Stimulated activated CD4-positive, alpha-beta T cell treated with anti-CD3 and anti-CD28 coated beads, Interleukin-15, amount 100 ng/mL, for 1 hour (primary cell): ENCODE measurements at regions not wholly inside any gene's neighbourhood (a gene's known extent, or its start where the extent isn't known, plus 50 kb on each side); places are given as distances from the start of the nearest gene placed in this dataset.
"Not testable (repeated sequence)": the region's sequence is repeated elsewhere in the genome, so short reads cannot be mapped to it uniquely, and the experiment has no call there.

Experiments
- DNase-seq, 2 donors: peaks; one replicate each; pipeline ENCODE4 v3.0.0-alpha.2; 2020; ENCODE audit warnings: low read depth in 1 of 2, low spot score in 1 of 2

DNA sequence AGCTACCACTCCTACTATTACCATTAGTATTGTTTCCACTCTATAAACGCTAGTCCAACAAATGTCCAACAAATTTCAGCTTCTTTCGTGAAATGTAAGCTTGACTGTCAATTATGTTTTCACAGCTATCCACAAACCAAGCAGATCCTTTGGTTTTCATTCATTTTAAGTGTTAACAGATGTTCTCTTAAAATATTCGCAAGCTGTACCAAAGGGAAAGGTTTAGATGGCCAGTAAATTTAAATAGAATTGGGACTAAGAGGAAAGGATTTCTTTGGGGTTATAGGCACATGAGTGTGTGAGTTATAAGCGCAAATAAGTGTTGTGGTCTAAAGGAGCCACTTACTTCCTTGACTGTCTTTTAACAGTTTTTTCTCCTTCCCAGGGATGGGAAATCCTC is 136.8 kb upstream of the ADRA1B start:
- no peak for DNase-seq

- no peak for DNase-seq
Measured at GRCh38 chr5:159780246-159780645, 136.0 kb upstream of the ADRA1B start.

DNA sequence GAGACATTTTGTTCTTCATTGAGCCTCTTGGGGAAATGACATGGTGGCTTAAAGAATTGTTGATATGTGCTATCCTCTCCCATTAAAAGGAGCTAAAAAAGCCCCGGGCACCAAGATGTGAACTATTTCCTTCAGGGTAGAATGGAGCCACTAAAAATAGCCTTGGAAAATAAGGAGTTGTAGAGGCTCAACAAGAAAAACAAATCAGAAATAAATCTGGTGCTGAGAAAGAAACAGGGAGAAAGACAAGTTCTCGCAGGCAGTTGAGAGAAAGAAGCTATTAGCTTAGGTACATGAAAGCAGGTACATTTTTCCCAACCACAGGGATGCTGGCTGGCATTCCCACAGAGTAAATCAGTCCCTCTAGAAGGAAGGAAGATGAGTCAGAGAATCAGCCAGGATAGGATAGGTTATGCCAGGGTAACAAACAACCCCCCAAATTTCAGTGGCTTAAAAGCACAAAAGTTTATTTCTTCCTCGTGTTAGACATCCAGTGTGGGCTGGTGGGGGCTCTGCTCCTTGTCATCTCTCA is 134.6 kb upstream of the ADRA1B start:
- no peak for DNase-seq

GRCh38 chr5:159782197-159782994 is 133.9 kb upstream of the ADRA1B start:
- no peak for DNase-seq

DNA sequence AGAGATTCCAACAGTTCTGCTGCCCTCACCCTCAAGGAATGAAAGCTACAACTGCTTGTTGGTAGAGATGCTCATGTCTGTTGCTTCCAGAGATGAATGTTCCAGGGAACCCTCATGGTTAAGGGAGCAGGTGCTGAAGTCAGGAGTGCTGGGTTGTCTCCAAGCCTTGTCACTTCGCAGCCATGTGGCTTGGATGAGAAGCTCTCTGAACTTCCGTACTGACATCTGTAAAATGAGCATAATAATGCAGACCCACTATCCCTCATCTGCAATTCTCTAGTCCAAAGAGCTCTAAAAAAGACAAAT is 133.3 kb upstream of the ADRA1B start:
- DNase-seq = no peak

GRCh38 chr5:159783726-159784247 is 132.5 kb upstream of the ADRA1B start:
- no peak for DNase-seq

GRCh38 chr5:159784993-159785392 is 131.3 kb upstream of the ADRA1B start:
- DNase-seq = no peak

GRCh38 chr5:159785656-159786055 is 130.6 kb upstream of the ADRA1B start:
- DNase-seq = no peak

GRCh38 chr5:159786201-159786600 is 130.1 kb upstream of the ADRA1B start:
- no peak for DNase-seq

DNA sequence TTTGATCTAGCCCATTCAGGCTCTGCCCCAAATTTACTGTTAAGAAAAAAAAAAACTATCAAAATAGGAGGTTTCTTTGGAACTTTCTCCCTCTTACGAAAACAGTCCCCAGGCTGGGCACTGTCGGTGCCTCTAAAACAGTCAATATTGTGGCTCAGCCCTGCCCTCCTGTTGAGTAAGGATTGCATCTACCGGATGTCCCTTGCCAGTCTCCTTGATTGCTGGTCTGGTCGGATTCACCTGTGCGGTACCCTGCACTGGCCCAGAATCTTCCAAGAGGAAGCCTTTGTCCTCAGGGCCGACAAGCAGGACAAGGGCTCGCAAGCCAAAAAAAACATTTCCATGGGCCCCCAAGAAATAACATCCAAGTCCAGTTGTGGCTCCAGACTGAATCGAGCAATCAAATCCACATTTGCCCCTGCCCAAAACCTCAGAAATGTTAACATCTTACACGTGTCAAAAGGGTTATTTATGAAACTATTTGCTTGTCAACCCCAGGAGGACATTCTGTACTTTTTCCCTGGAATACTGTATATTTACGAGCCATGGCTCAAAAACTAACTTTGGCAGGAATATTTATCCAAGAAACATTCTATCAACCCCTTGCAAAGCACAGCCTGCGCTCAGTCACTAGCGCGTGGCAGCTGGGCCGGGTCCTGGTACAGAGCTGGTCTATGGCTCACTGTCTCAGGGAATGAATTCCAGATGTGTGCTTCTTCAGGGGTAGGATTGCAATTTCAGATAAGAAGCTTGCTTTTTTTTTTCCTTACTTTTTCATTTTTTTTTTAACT is 129.2 kb upstream of the ADRA1B start:
- DNase-seq = no peak

GRCh38 chr5:159787837-159788236 is 128.4 kb upstream of the ADRA1B start:
- DNase-seq = no peak

GRCh38 chr5:159788835-159789331 is 127.4 kb upstream of the ADRA1B start:
- DNase-seq = no peak

GRCh38 chr5:159792180-159792579 is 124.1 kb upstream of the ADRA1B start:
- DNase-seq = no peak

DNA sequence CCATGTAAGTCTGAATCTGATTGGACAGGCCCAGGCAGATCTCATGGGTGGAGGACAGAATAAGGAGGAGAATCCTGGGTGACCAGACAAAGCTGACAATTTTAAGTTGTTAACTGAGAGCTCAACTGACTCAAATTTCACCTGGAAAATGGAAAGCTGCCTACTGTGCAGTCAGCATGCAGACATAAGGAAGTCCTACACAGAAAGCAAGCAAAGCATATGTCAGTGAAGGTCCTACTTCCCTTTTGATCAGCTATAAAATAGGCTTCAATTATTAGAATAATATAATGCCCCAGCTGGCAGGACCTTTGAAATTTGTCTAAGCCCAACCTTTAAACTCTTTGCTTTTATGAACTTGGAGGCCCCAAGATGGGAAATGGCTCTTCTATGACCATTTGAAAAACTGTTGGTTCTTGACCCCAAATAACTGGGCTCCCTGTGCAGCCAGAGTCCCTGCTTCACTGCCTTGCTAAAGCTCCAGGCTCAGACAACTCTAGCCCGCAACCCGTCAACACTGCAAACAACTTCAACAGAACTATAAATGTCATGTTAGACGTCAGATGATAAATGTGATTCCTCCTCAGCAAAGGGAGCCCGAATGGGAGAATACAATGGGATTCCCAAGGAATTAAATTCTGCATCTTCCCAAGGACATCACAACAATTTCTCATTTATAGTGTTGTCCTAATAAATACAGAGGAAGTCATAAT is 118.9 kb upstream of the ADRA1B start:
- DNase-seq = no peak

- no peak for DNase-seq
Measured at GRCh38 chr5:159799701-159800100, 116.6 kb upstream of the ADRA1B start.

GRCh38 chr5:159800131-159800840 is 116.0 kb upstream of the ADRA1B start:
- DNase-seq = no peak

DNA sequence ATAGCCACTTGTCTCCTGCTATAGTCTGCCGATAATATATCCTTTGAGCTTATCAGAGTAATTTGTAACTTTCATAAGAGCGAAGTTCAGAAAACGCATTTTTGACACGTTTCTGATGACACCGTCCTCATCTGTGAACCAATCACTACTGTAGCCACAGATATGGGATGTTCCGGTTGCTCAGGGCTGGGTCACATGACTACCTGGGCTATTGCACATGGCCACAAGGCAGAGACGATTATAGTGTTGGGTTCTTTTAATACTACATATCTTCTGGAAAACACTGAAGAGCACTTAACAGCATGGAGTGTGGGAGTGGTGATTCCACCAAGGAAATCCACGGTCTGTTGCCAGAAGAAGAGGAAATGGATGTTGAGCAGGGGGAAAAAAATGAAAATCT is 115.0 kb upstream of the ADRA1B start:
- no peak for DNase-seq

GRCh38 chr5:159802661-159803060 is 113.6 kb upstream of the ADRA1B start:
- DNase-seq = no peak

- DNase-seq = no peak
Measured at GRCh38 chr5:159804121-159804520, 112.2 kb upstream of the ADRA1B start.

- DNase-seq = no peak
Measured at GRCh38 chr5:159805021-159805420, 111.3 kb upstream of the ADRA1B start.

DNA sequence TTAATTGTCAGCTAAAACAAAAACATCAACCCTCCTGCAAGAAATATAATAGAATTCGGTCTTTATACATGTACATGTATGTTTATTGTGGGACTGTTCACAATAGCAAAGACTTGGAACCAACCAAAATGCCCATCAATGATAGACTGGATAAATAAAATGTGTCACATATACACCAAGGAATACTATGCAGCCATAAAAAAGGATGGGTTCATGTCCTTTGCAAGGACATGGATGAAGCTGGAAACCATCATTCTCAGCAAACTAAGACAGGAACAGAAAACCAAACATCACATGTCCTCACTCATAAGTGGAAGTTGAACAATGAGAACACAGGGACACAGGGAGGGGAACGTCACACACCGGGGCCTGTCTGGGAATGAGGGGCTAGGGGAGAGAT is 109.1 kb upstream of the ADRA1B start:
- not testable (repeated sequence) for DNase-seq
